H9 (cell line): ENCODE measurements at regions not wholly inside any gene's neighbourhood (a gene's known extent, or its start where the extent isn't known, plus 50 kb on each side); places are given as distances from the start of the nearest gene placed in this dataset.

Experiments used
- DNase-seq: peaks from one replicate; pipeline ENCODE4 v3.0.0-alpha.2; 2017
- H2AFZ ChIP-seq: one replicate; pipeline ENCODE4 v1.6.1; 2013; ENCODE audit warnings: mild to moderate bottlenecking, low read length, control low read depth, moderate library complexity
- H2AK5ac ChIP-seq: 2 replicates; pipeline ENCODE4 v1.6.1; 2013; ENCODE audit warnings: low read length, control low read depth, mixed read lengths; ENCODE audit not compliant: insufficient read length
- H2BK120ac ChIP-seq: one replicate; pipeline ENCODE4 v1.6.1; 2013; ENCODE audit warnings: low read depth, mild to moderate bottlenecking, low read length, control low read depth, inconsistent platforms; ENCODE audit not compliant: poor library complexity, severe bottlenecking
- H2BK12ac ChIP-seq: 2 replicates; pipeline ENCODE4 v1.6.1; 2013; ENCODE audit warnings: low read length, control low read depth, mixed read lengths, low read depth; ENCODE audit not compliant: insufficient read length
- H2BK15ac ChIP-seq: 2 replicates; pipeline ENCODE4 v1.6.1; 2013; ENCODE audit warnings: low read depth, low read length, control low read depth
- H2BK20ac ChIP-seq: one replicate; pipeline ENCODE4 v1.6.1; 2013; ENCODE audit warnings: low read depth, mild to moderate bottlenecking, low read length, control low read depth, inconsistent platforms; ENCODE audit not compliant: poor library complexity, severe bottlenecking
- H2BK5ac ChIP-seq: 2 replicates; pipeline ENCODE4 v1.6.1; 2013; ENCODE audit warnings: low read length, control low read depth, mixed read lengths; ENCODE audit not compliant: insufficient read length
- H3K14ac ChIP-seq: 2 replicates; pipeline ENCODE4 v1.6.1; 2013; ENCODE audit warnings: low read length, control low read depth; ENCODE audit not compliant: insufficient read depth
- H3K18ac ChIP-seq: 2 replicates; pipeline ENCODE4 v1.6.1; 2013; ENCODE audit warnings: low read depth, mild to moderate bottlenecking, mixed read lengths, low read length, control low read depth; ENCODE audit not compliant: insufficient read length
- H3K23ac ChIP-seq: 2 replicates; pipeline ENCODE4 v1.6.1; 2013; ENCODE audit warnings: low read length, control low read depth, mixed read lengths, low read depth; ENCODE audit not compliant: insufficient read length
- H3K23me2 ChIP-seq: 2 replicates; pipeline ENCODE4 v1.6.1; 2013; ENCODE audit warnings: low read depth, mild to moderate bottlenecking, mixed read lengths, low read length, control low read depth; ENCODE audit not compliant: insufficient read length, poor library complexity, severe bottlenecking
- H3K27ac ChIP-seq: 2 replicates; pipeline ENCODE4 v1.5.1; 2013; ENCODE audit warnings: low read length, control low read depth, mixed read lengths, low read depth; ENCODE audit not compliant: insufficient read length
- H3K27me3 ChIP-seq: 2 replicates; pipeline ENCODE4 v1.6.1; 2013; ENCODE audit warnings: low read length, control low read depth, inconsistent platforms; ENCODE audit not compliant: insufficient read depth
- H3K4ac ChIP-seq: 2 replicates; pipeline ENCODE4 v1.6.1; 2013; ENCODE audit warnings: low read depth, mild to moderate bottlenecking, control low read depth, inconsistent platforms, low read length, moderate library complexity
- H3K4me1 ChIP-seq: 2 replicates; pipeline ENCODE4 v1.6.1; 2013; ENCODE audit warnings: low read length, control low read depth, inconsistent platforms; ENCODE audit not compliant: insufficient read depth
- H3K4me2 ChIP-seq: 2 replicates; pipeline ENCODE4 v1.6.1; 2013; ENCODE audit warnings: low read length, control low read depth, mixed read lengths; ENCODE audit not compliant: insufficient read length, insufficient read depth
- H3K56ac ChIP-seq: 2 replicates; pipeline ENCODE4 v1.6.1; 2013; ENCODE audit warnings: low read depth, mild to moderate bottlenecking, mixed read lengths, low read length, control low read depth; ENCODE audit not compliant: insufficient read length
- H3K79me1 ChIP-seq: 2 replicates; pipeline ENCODE4 v1.6.1; 2013; ENCODE audit warnings: low read depth, mild to moderate bottlenecking, moderate library complexity, low read length, control low read depth, inconsistent platforms; ENCODE audit not compliant: insufficient read depth, poor library complexity, severe bottlenecking
- H3K79me2 ChIP-seq: 2 replicates; pipeline ENCODE4 v1.6.1; 2013; ENCODE audit warnings: low read length, control low read depth, inconsistent platforms; ENCODE audit not compliant: insufficient read depth
- H3K9ac ChIP-seq: 2 replicates; pipeline ENCODE4 v1.6.1; 2013; ENCODE audit warnings: low read length, control low read depth, mixed read lengths; ENCODE audit not compliant: insufficient read length; ENCODE audit errors: extremely low read depth
- H3K9me3 ChIP-seq: one replicate; pipeline ENCODE4 v1.6.1; 2013; ENCODE audit warnings: low read depth, low read length, inconsistent platforms; ENCODE audit not compliant: control insufficient read depth
- H3T11ph ChIP-seq: one replicate; pipeline ENCODE4 v1.6.1; 2013; ENCODE audit warnings: mild to moderate bottlenecking, low read length, control low read depth, inconsistent platforms
- H4K20me1 ChIP-seq: one replicate; pipeline ENCODE4 v1.6.1; 2013; ENCODE audit not compliant: control insufficient read depth, insufficient read length, insufficient read depth
- H4K5ac ChIP-seq: 2 replicates; pipeline ENCODE4 v1.6.1; 2013; ENCODE audit warnings: low read depth, mild to moderate bottlenecking, mixed read lengths, low read length, control low read depth; ENCODE audit not compliant: insufficient read length
- H4K8ac ChIP-seq: replicated peaks from 2 replicates; pipeline ENCODE4 v1.6.1; 2013; ENCODE audit warnings: low read length, control low read depth, mixed read lengths, low read depth; ENCODE audit not compliant: insufficient read length
- H4K91ac ChIP-seq: 2 replicates; pipeline ENCODE4 v1.6.1; 2013; ENCODE audit warnings: low read depth, mild to moderate bottlenecking, moderate library complexity, mixed read lengths, low read length, control low read depth; ENCODE audit not compliant: insufficient read length
- H3K27ac Mint-ChIP-seq, 3 experiments: 2 replicates in 2 of 3; 3 replicates in 1 of 3; pipeline ENCODE4 v1.8.0; 2020 to 2021; ENCODE audit warnings: mixed read lengths in 3 of 3, mild to moderate bottlenecking in 1 of 3, moderate library complexity in 1 of 3
- H3K27me3 Mint-ChIP-seq: 2 replicates; pipeline ENCODE4 v1.8.0; 2021; ENCODE audit warnings: low read depth, mild to moderate bottlenecking, moderate library complexity, mixed read lengths
- H3K36me3 Mint-ChIP-seq, 3 experiments: 2 replicates in 2 of 3; 3 replicates in 1 of 3; pipeline ENCODE4 v1.8.0; 2020 to 2021; ENCODE audit warnings: low read depth in 3 of 3, mixed read lengths in 3 of 3; ENCODE audit not compliant: insufficient read depth in 1 of 3
- H3K4me1 Mint-ChIP-seq, 2 experiments: 2 replicates each; pipeline ENCODE4 v1.8.0; 2020; ENCODE audit warnings: mixed read lengths in 2 of 2
- H3K4me3 Mint-ChIP-seq, 2 experiments: 2 replicates in 1 of 2; 3 replicates in 1 of 2; pipeline ENCODE4 v1.8.0; 2020 to 2021; ENCODE audit warnings: mild to moderate bottlenecking in 2 of 2, mixed read lengths in 2 of 2, moderate library complexity in 1 of 2
- H3K9me3 Mint-ChIP-seq, 2 experiments: 2 replicates in 1 of 2; 3 replicates in 1 of 2; pipeline ENCODE4 v1.8.0; 2020; ENCODE audit warnings: mild to moderate bottlenecking in 2 of 2, mixed read lengths in 2 of 2, moderate library complexity in 1 of 2
- CTCF ChIP-seq: fragments of 200-600 bp; sonication (generic); conservative IDR thresholded peaks from 3 replicates; pipeline ENCODE4 v1.8.0; 2021; ENCODE audit warnings: antibody characterized with exemption, mild to moderate bottlenecking
- WGBS: extraction: QIAGEN DNeasy Blood & Tissue Kit; methylation state at CpG from one replicate; pipeline ENCODE4 v1.1.7; 2013; ENCODE audit warnings: missing lambda C conversion rate, low lambda C conversion rate, mixed read lengths; ENCODE audit not compliant: insufficient read length; ENCODE audit errors: extremely low coverage; 5-methylcytosine and 5-hydroxymethylcytosine counted together

DNA sequence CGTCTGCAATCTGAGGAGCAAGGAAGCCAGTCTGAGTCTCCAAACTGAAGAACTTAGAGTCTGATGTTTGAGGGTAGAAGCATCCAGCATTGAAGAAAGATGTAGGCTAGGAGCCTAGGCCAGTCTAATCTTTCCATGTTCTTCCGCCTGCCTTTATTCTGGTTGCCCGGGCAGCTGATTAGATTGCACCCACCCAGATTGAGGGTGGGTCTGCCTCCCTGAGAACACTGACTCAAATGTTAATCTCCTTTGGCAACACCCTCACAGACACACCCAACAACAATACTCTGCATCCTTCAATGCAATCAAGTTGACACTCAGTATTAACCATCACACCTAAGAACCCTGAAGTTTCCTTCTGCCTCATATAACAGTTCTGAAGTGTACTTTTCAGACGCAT, 350.1 kb downstream of the RFPL4B start:
- Histone ChIP-seq H4K91ac (no peak overlapping the region), H3K18ac (no peak overlapping the region), H4K8ac (no peak overlapping the region), H2AFZ (no peak overlapping the region), H3K23me2 (no peaks in the 10 kb centered on the region), H2AK5ac (no peak overlapping the region), H2BK5ac (no peak overlapping the region), H3K79me2 (no peaks in the 10 kb centered on the region), H3K27ac (no peak overlapping the region), H3T11ph (no peak overlapping the region), H3K4ac (no peak overlapping the region), H2BK120ac (no peak overlapping the region), H3K9me3 (no peaks in the 10 kb centered on the region), H2BK15ac (no peak overlapping the region), H3K79me1 (no peaks in the 10 kb centered on the region), H3K4me1 (no peaks in the 10 kb centered on the region), H3K27me3 (no peaks in the 10 kb centered on the region), H3K56ac (no peak overlapping the region), H3K14ac (no peak overlapping the region), H4K20me1 (no peaks in the 10 kb centered on the region), H2BK20ac (no peak overlapping the region), H4K5ac (no peak overlapping the region), H3K4me2 (no peak overlapping the region), H2BK12ac (no peak overlapping the region), H3K23ac (no peak overlapping the region), H3K9ac (no peak overlapping the region)
- Mint-ChIP-seq H3K36me3 (no peaks in the 10 kb centered on the region), H3K27ac (no peak overlapping the region), H3K27me3 (no peaks in the 10 kb centered on the region), H3K9me3 (no peaks in the 10 kb centered on the region), H3K4me3 (no peak overlapping the region), H3K4me1 (peaks cover 0 to 6% of the 10 kb centered on the region in 2 experiments; a peak in 1 of 4 replicates)
- no peak for DNase-seq
- no peak for TF ChIP-seq CTCF
- WGBS: no CpG with 5 or more reads among the region's 4 CpGs
